CD4-positive, alpha-beta T cell treated with Interferon gamma for 1 hour (primary cell): ENCODE measurements at regions not wholly inside any gene's neighbourhood (a gene's known extent, or its start where the extent isn't known, plus 50 kb on each side); places are given as distances from the start of the nearest gene placed in this dataset.
"Not testable (repeated sequence)": the region's sequence is repeated elsewhere in the genome, so short reads cannot be mapped to it uniquely, and the experiment has no call there.

ENCODE experiments used
- DNase-seq: peaks from one replicate; pipeline ENCODE4 v3.0.0-alpha.2; 2020

DNA sequence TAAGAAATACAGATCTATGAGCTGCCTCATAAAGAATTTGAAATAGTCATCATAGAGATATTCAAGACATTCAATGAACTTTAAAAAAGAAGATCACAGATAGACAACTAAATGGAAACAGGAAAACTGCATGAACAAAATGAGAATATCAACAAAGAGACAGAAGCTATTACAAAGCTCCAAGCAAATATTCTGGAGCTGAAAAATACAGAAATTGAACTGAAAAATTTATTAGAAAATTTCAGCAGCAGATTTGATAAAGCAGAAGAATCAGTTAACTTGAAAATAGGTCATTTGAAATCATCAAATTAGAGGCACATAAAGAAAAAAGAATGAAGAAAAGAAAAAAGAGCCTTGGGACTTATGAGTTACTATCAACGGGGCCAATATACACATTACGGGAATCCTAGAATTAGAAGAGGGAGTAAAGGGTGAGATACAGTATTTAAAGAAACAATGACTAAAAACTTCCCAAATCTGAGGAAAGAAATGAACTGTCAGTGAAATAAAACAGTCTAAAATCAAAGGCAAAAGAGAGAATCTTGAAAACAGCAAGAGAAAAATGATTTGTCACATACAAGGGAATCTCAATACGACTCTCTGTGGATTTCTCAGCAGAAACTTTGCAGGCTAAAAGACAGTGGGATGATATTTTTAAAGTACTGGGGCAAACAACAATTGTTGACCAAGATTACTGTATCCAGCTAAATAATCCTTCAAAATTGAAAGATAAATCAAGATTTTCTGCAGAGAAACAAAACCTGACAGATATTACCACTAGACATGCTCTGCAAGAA lies 641.6 kb downstream of the ANKRD50 start:
- no peak for DNase-seq

- DNase-seq = not testable (repeated sequence)
These were observed 637.3 kb downstream of the ANKRD50 start for GRCh38 chr4:124075276-124075675.

DNA sequence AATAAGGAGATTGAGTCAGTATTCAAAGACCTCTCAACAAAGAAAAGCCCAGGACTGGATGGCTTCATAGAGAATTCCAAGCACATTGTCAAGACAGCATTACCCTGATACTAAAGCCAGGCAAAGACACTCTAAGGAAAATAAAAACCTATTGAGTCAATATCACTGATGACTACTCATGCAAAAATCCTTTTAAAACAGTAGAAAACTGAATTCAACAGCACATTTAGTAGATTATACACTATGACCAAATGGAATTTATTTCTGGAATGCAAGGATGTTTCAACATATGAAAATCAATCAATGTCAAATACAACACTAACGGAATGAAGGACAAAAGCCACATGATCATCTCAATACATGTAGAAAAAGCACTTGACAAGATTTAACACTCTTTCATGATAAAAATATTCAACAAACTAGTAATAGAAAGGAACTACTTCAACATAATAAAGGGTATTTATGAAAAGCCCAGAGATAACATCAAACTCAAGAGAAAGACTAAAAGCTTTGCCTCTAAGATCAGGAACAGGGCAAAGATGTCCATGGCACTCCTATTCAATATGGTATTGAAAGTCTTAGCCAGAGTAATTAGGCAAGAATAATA lies 633.3 kb downstream of the ANKRD50 start:
- DNase-seq = no peak

GRCh38 chr4:124083711-124084110 lies 628.8 kb downstream of the ANKRD50 start:
- DNase-seq = no peak

DNA sequence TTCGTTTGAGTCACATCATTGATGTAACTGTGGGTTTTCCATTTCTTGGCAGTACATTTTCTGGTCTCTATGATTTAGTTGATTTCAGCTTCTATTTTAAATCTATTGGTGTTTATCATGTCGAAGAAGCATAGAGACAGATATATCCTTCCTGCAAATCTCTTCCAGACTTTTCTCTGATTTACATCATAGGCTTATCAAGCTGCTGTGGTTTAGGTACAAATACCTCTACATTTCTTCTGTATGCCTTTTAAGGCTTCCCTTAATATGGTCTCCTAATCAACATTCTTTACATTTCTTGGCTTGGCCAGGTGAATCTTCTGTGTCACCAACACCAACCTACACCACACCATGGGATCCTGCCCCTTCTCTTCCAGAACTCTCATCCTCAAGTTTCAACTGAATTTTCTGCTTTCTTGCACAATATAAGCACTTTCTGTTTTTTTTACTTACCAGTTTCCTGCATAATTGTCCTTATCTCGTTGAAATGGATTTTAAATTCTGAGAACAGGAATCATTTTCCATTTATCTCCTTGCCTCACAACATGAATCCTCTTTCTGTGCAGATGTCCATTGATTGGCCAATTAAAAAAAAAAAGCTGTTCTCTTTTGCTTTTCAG lies 626.9 kb downstream of the ANKRD50 start:
- no peak for DNase-seq

DNA sequence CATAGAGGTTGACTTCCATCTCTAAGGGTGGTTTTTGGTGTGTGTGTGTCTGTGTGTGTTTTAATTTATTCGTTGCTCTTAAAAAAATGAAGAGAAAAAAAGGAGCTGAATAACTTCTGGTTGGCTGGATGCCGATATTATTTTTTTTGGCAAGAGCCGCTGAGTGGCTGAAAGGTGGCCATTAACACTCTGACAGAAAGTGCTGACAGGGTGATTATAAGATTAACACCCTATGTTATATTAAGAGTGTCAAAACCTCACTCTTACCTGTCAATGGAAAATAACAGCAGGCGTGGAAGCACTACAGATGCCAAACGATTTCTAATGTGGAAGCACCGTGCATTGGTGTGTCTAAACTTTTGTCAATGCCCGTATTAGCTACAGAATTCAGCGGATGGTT lies 622.5 kb downstream of the ANKRD50 start:
- no peak for DNase-seq

DNA sequence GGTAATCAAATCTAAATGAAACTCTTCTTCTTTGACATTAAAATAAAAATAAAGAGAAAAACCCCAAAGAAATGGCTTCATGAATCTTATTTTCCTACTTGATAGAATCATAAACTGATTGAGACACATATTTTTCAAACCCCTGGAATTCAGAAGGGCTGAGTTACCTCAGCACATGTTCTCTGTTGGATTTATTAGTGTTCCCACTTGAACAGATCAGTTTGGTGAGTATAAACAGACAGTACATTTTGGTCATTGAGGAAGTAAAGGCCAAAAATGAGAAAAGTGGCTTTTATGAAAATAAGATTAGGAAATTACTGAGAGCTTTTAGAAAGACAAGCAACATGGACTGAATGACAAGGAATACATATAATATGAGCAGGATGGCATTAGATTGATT lies 620.4 kb downstream of the ANKRD50 start:
- no peak for DNase-seq

DNA sequence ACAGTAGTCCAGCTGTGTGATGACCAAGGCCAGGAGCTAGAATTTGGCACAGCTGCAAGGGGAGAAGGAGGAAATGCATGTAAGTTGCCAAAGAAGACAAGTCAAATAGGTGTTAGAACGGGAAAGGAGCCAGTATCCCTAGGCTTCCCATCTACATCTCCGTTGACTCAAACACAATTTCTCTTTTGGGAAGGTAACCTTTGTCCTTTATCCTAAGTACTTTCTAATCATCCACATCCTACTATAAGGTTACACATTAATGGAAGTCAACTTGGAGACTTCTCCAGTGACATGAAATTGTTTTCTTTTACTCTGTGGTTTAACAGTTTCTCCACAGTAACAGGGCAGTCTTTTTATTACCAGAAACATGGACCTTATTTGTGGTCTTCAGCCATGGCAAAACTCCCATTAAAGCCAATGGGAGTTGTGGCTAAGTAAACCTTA lies 620.0 kb downstream of the ANKRD50 start:
- no peak for DNase-seq

DNA sequence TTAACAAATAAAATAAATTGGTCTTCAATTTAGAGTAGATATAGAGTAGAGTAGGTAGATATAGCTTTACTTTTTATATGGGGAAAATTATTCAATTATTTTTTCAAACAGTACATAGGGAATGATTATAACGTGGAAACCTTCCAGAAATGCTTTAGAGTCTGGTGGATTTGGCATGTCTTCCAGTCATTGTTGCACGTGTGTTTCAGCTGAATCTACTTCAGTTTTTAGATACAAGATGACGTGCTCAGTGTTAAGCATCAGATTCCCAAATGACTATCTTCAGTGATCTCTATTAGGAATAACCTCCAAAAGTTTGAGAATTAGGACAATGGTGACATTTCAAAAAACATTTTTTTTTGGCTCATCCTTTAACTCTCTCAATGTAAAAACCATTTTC lies 616.9 kb downstream of the ANKRD50 start:
- DNase-seq = no peak

DNA sequence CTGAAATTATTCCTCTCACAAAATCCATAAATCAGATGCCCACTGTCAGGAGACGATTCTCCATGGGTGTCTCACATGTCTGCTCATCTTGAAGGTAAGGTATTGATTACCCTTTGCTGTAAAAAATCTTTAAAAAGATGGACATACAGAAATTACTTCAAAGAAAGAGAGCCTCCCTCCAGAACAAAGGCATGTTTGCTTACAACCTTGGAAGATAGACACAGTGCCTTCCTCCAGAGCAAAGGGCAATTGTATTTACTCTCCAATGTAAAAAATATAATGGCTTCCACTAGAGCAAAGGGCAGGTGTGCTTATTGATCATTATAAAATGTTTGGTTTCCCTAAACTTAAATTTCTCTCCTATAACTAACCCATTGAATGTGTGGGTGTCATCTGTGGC lies 616.2 kb downstream of the ANKRD50 start:
- no peak for DNase-seq

DNA sequence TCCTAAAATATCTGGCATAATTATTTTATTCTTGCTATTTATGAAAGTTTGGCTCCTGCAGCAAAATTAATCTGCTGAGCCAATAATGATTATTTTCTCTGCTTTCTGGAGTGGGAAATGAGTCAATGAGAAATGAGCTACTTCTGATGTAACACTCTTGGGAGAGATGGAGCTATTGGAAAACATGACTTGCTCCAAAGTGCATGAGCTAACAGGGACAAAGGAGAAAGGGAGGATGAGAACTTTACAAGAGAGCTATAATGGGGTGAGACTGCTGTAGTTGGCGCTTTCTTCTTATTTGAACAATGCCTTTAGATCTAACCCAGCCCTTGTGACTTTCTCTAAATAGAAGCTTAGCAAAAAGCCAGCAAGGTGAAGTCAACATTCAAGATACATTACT lies 615.1 kb downstream of the ANKRD50 start:
- no peak for DNase-seq

- DNase-seq = no peak
These were observed 608.4 kb downstream of the ANKRD50 start for GRCh38 chr4:124104101-124104500.

- DNase-seq = no peak
These were observed 607.9 kb downstream of the ANKRD50 start for GRCh38 chr4:124104628-124105027.

GRCh38 chr4:124105212-124105611 lies 607.3 kb downstream of the ANKRD50 start:
- no peak for DNase-seq

- no peak for DNase-seq
These were observed 601.1 kb downstream of the ANKRD50 start for GRCh38 chr4:124111411-124111810.

GRCh38 chr4:124111922-124112321 lies 600.6 kb downstream of the ANKRD50 start:
- DNase-seq = no peak

DNA sequence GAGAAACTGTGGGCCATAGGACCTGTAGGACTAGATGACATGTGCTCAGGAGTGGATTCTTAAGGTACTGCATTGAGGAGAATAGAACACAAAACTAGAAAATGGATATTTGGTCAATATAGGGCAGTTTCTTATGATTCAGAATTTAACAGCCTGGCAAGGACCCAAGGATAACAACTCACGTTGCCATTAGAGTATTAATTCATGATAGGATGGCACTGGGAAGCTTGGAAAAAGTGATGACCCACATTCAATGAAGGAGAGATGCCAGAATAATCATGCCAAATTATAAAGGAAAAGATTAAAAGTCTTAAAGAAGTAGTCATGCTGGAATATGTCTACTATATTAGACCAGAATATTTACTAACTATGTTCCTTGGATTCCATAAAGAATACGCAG lies 594.5 kb downstream of the ANKRD50 start:
- DNase-seq = no peak

DNA sequence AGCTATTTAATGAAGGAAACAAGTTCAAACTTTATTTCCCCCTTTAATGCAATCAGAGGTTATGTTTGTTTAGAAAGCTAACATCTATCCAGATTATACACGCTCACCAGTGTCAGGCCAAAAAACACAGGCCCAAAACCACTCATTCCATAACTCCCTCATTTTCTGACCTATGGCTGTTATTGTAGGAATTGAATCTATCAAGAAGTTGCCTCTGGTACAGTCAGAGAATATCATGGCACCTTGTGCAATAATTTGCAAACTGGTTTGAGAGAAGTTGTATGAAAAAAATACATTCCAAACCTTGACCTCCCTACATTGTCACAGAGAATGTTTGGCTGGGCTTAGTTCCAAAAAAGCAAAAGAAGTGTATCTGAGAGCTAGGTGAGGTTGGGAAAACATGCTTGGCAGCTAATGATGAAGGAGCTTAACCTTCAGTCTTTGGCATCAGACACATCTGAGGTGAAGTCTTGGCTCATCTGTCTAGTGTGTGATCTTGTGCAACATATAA lies 591.0 kb downstream of the ANKRD50 start:
- no peak for DNase-seq

DNA sequence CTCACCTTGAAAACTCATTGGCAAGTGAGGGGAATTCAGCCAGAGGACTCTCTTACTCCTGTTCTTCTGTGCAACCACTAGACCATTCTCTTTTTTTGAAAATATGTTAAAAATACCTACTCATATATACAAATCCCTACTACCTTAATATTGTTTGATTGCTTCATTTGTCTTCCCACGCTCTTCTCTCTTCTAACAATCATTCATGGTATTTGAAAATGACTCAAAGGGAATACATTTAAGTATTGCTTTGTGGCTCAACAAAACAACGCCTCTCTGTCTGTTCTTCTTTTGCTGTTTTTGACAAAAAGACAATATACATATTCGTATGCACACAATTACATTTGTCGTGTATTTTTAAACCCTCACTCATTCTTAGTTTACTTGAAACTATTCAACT lies 589.4 kb downstream of the ANKRD50 start:
- DNase-seq = no peak

DNA sequence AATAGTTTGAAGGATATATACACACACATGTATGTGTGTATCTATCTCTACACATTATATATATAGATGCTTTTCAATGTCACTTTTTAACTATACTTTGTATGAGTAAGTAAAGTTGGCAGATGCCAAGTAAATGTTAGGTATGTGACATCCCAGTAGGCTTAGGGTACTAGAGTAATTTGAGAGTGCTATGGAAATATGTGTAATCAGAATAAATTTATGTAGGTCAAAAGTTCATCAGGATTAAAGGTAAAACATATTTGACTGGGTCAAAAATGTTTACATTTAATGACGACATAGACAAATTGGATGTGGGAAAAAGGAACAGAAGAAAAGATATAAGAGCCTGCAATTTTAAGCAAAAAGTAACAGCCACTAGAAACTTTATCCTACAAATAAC lies 588.8 kb downstream of the ANKRD50 start:
- DNase-seq = no peak

GRCh38 chr4:124131324-124131723 lies 581.2 kb downstream of the ANKRD50 start:
- not testable (repeated sequence) for DNase-seq

- DNase-seq = no peak
These were observed 580.4 kb downstream of the ANKRD50 start for GRCh38 chr4:124132161-124132560.

- no peak for DNase-seq
These were observed 578.8 kb downstream of the ANKRD50 start for GRCh38 chr4:124133753-124134152.

DNA sequence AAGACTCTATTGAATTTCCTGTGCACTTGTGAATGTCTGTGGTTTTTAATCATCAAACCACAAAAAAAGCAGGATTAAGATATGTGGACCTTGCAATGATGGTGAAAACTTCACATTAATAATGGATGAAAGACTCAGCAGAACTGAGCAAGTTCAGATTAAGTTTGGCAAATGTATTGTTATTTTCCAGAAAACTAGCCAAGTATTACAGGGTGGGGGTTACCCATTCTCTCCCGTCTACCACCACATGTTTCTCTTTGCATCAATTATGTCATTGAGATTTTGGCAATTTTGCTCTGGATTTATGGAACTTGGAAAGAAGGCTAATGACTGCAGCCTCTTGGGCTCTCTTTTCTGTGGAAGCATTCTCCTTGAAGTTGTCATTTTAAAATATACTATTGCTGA lies 577.1 kb downstream of the ANKRD50 start:
- no peak for DNase-seq
